GM06990 (cell line): ENCODE measurements at regions not wholly inside any gene's neighbourhood (a gene's known extent, or its start where the extent isn't known, plus 50 kb on each side); places are given as distances from the start of the nearest gene placed in this dataset.

Source experiments
- DNase-seq: peaks from one replicate; pipeline ENCODE4 v3.0.0-alpha.2; 2011; ENCODE audit not compliant: insufficient read length; ENCODE audit errors: extremely low read depth
- H3K27me3 ChIP-seq: replicated peaks from 2 replicates; pipeline ENCODE4 v1.6.0; 2011; ENCODE audit warnings: low read length; ENCODE audit not compliant: control insufficient read depth, insufficient read depth
- H3K36me3 ChIP-seq: 2 replicates; pipeline ENCODE4 v1.5.1; 2011; ENCODE audit warnings: low read length; ENCODE audit not compliant: control insufficient read depth, insufficient read depth
- H3K4me3 ChIP-seq: replicated peaks from 2 replicates; pipeline ENCODE4 v1.5.1; 2011; ENCODE audit warnings: low read depth, mild to moderate bottlenecking, control low read depth, low read length
- CTCF ChIP-seq: IDR thresholded peaks from 2 replicates; pipeline ENCODE4 v1.5.1; 2011; ENCODE audit warnings: low read length, control low read depth, mild to moderate bottlenecking, inconsistent platforms; ENCODE audit not compliant: insufficient read depth, poor library complexity, severe bottlenecking

DNA sequence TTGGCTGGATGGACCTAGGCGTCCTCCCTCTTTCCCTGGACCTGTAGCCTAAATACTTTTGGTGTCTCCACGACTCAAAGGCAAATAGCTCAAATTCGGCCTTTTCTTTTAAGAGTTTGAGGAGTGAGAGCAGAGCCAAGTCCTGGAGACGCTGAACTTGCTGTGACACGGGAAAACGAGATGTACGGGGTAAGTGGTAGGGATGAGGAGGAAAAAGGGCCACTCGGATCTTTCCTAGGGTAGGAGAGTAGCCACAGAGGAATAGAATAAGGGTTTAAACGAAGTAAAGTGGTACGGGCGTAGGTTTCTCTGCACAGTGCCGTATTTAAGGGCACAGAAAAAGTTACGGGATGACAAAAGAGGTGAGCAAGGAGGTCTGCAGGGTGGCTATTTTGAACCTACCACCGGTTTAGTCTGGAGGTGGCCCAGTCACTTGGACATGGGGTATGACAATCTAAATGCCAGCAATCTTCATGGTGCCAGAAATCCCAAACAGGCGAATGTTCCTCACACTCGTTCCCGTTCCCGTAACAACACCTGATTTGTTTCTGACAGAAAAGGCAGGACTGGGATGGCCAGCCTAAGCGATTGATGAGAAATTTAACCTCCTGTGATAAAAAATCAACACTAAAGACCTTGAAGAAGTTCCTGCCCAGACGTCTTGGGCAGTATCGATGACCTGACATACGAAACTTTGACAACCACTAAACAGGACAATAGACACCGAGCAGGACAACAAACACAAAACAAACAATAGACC, 149.3 kb downstream of the TRIM27 start:
- Histone ChIP-seq H3K27me3 (no peaks in the 10 kb centered on the region; the same call in 1 of the 2 replicates), H3K36me3 (no peaks in the 10 kb centered on the region)
- DNase-seq: no peak

GRCh38 chr6:28775052-28775376, 148.8 kb downstream of the TRIM27 start:
- no peak for TF ChIP-seq CTCF
- DNase-seq: no peak
- H3K36me3 ChIP-seq: no peaks in the 10 kb centered on the region
- no peaks in the 10 kb centered on the region; the same call in 1 of the 2 replicates for H3K27me3 ChIP-seq
- no peak overlapping the region for H3K4me3 ChIP-seq

More for the DNA sequence above, 149.3 kb downstream of the TRIM27 start:
- TF ChIP-seq CTCF: no peak
- no peak overlapping the region for H3K4me3 ChIP-seq

GRCh38 chr6:28775405-28776129, 148.2 kb downstream of the TRIM27 start:
- no peak overlapping the region for H3K4me3 ChIP-seq
- H3K27me3 ChIP-seq: no peaks in the 10 kb centered on the region; the same call in 1 of the 2 replicates
- no peaks in the 10 kb centered on the region for H3K36me3 ChIP-seq
- DNase-seq: no peak
- no peak for TF ChIP-seq CTCF

GRCh38 chr6:28776269-28777146, 147.3 kb downstream of the TRIM27 start:
- H3K27me3 ChIP-seq: no peaks in the 10 kb centered on the region; the same call in 1 of the 2 replicates
- H3K36me3 ChIP-seq: no peaks in the 10 kb centered on the region
- no peak for DNase-seq
- no peak overlapping the region; the same call in 1 of the 2 replicates for H3K4me3 ChIP-seq
- TF ChIP-seq CTCF: no peak

GRCh38 chr6:28777147-28777461, 146.7 kb downstream of the TRIM27 start:
- no peak overlapping the region for H3K4me3 ChIP-seq
- TF ChIP-seq CTCF: no peak

More at GRCh38 chr6:28777147-28777461, 146.7 kb downstream of the TRIM27 start:
- no peaks in the 10 kb centered on the region for H3K36me3 ChIP-seq
- no peaks in the 10 kb centered on the region; the same call in 1 of the 2 replicates for H3K27me3 ChIP-seq
- no peak for DNase-seq
